ENCODE measurements at regions not wholly inside any gene's neighbourhood (a gene's known extent, or its start where the extent isn't known, plus 50 kb on each side); places are given as distances from the start of the nearest gene placed in this dataset.

DNA sequence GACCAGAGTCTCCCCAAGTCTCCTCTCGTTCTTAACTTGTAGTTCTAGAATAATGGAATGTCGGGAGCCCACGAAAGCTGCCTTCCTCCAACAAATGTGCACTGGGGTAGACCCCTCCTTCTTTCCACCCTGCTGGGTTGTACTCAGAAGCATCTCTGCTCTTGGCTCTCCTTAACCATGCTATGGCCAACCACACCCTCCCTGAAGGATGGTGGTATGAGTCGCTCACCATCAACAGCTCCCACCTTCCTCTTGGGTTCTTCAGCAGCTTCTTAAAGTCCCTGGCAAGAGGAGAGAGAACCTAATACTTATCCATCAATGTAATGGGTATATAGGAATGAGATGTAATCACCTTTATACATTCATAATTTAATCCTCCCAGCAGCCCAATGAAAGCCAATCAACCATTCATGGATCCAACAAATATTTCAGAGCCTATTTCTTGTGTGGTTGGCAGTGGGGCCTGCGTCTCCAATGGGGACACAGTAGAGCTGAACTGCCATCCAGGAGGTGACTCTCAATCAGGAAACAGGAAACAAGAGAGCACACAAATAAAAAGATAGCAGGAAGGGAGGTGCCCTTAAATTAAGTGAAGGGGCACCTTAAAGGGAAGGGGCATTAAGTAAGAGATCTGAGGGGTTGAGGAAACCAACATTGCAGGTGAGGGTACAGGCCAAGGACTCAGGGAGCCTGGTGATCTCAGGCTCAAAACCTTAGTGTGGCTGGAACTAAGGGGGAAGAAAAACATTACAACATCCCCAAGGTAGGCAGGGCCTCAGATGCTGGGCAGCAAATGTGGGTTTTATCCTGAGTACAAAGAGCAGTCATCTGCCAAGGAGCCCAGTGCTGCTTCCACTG lies 64.4 kb upstream of the ETS2 start:
- DNase-seq (ENCODE audit: low read depth), result no peak

DNA sequence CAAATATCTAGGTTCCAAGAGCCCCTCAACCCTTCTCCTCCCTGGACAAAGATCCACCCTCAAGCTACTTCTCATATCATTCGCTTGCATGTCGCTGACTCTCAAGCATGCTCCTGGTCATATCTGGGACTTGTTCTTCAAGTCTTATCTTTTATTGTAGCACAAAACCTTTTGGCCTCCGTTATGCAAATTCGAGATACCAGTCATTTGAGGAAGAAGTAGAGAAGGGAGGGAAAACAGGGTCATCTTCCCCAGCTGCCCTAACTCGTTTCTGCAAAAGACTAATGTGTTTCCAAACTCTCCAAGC lies 63.8 kb upstream of the ETS2 start:
- DNase-seq (ENCODE audit: low read depth), result no peak

DNA sequence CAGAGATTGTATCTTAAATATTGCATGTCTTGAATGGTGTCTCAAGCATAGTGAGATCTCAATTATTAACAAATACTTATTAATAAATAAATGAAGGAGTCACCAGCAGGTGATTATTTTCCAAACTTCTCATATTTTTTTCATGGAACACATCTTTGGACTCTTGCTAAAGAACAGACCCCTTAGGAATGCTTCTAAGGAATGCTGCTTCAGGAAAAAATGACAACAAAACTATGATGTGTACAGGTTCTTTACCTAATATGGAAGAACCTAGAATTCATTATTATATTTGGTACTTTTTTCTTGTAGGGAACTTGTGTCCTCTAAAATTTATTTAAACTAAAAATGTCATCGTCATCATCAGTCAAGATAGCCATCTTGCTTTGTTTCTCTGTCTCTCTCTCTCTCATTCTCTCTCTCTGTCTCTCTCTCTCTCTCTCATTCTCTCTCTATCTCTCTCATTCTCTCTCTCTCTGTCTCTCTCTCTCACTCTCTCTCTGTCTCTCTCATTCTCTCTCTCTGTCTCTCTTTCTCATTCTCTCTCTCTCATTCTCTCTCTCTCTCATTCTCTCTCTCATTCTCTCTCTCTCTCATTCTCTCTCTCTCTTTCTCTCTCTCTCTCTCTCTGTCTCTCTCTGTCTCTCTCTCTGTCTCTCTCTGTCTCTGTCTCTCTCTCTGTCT lies 63.0 kb upstream of the ETS2 start:
- DNase-seq (ENCODE audit: low read depth), result no peak

DNA sequence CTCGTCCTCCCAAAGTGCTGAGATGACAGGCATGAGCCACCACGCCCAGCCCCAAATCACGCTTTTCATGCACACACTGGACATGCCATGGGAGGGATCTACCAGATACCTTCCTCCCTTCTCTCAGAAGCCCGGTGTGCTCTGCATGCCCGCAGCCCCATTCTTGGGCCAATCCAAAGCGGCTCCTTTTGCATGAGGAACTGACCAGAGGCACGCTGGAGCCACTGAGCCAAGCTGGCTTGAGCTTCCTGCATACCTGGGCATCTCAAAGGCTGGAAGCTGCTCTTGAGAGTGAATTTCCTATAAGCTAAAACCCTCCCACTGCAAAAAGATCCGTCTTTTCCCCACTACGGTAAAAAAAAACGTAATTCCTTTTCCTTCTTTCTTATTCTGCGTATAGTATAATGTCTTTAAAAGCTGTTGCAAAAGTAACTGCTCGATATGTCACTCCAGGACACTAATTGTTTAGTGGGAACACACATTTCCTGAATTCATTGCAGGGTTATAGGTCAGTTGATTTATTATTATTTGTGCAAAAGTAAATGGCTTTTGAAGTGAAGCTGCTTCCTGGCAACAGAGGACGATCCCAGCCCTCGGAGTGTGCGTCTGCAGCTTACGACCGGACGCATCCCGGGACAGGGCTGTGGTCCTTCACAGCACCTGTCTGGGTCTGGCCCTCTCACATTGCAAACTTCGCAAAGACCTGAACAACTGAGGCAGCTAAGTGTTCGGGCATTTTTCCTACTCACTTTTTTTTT lies 61.8 kb upstream of the ETS2 start:
- no peak for DNase-seq (ENCODE audit: low read depth)

DNA sequence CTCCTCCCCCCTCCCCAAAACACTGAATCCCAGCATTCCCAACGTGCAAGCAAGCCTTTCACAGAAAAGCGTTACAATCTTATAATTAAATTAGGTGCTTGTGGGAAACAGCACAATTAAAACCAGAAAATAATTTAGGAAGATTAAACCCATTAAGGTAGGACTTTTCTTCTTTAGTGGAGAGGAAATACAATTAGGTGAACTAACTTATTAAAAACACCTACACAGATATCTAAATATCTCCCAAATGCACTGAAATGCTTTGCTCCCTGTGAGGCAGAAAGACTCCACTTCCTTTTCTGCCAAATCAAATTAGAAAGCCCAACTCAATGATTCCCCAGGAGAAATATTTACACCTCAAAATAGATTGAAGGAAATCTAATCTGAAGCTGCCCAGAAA lies 60.9 kb upstream of the ETS2 start:
- DNase-seq (ENCODE audit: low read depth), result no peak

DNA sequence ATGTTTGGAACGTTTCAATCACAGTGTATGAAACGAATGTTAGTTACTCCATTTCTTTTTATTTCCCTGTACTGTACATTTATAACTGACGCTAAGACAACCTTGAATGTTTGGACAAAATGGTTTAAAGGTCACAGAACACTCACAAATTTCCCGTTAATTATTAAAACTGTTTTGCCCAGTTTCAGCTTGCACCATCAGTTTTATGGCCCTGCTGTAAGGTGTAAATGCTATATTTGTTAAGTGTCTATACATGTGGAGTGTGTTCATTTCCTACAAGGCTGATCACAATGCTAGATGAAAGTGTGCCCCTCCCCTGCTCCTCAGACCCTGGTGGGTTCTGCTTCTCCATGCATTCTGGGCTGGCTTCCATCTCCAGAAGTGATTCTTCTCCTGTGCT lies 57.9 kb upstream of the ETS2 start:
- DNase-seq (ENCODE audit: low read depth), result no peak

DNA sequence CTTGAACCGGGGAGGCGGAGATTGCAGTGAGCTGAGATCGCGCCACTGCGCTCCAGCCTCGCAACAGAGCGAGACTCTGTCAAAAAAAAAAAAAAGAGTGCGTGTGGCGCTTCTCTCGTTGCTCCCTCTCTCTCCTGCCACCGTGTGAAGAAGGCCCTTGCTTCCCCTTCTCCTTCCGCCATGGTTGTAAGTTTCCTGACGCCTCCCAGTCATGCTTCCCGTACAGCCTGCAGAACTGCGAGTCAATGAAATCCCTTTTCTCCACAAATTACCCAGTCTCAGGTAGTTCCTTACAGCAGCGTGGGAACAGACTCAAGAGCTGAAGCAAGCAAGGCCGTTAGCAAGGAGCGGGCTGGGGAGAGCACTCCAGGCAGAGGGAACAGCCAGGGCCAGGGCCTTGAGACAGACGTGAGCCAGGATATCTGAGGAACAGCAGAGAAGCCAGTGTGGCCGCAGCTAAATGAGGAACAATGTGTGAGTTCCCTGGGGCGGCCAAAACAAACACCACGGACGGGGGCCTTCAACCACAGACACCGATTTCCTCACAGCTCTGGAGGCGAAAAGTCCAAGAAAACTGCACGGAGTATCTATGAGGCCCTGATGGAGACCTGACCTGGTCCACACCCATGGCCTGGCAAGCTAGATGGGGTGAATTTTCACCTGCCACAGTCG lies 54.2 kb upstream of the ETS2 start:
- no peak for DNase-seq (ENCODE audit: low read depth)

DNA sequence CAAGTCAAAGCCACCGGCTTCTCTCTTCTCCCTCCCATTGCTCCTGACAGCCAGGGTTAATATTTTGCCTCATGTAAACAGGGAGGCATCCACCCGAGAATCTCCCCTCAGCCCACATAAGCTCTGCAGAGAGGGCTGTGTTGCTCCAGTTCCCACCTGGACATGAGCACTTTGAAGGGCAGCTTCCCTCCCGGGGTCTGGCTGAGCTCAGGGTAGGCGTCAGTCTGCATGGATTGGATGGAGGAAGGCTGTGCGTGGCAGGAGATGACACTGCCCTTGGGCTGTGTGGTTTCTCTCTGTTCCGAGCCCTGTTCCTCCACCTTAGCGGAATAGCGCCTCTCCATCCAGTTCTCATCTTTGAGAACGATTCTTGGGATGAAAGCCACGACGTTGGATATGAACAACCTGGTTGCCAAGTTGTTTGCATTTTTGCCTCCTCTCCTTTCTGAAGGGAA lies 53.7 kb upstream of the ETS2 start:
- no peak for DNase-seq (ENCODE audit: low read depth)

DNA sequence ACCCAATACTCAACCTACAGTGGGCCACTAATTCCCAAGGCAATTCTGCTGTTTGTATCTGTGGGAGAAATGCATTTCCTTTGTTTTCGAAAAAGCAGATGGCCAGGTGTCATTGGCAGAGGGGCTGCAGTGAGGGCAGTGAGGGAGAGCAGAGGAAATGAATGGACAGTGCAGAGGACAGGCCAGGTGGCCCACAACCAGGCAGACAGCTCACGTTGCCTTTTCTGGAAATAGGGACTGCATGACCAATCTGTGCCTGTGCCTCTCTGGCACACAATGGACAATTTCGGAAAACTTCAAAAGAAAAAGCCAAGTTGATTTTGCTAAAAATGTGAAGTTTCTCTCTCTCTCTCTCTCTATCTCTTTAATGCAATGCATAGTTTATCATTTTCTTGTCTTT lies 52.6 kb upstream of the ETS2 start:
- no peak for DNase-seq (ENCODE audit: low read depth)

DNA sequence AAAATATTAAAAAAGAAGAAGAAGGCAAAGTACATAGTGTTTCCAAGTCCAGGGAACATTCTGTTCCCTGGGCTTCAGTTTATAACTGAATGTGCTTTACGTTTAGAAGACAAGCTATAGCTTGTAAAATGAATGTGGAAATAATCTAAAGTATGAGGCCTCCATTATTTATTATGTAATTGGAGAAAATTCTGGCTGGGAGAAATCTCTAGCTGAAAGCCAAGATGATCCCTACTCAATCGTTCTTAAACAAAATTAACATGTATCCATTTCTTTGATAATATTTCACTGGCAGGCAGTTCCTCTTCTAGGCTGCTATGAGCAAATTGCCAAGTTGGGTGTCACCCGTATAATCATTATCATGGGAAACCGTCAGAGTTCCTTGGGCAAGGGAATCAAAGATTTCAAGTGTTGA lies 52.2 kb upstream of the ETS2 start:
- DNase-seq (ENCODE audit: low read depth), result no peak

Data from activated T-cell treated with anti-CD3 and anti-CD28 coated beads for 24 hours (primary cell).